ENCODE measurements at regions not wholly inside any gene's neighbourhood (a gene's known extent, or its start where the extent isn't known, plus 50 kb on each side); places are given as distances from the start of the nearest gene placed in this dataset.
"Not testable (repeated sequence)": the region's sequence is repeated elsewhere in the genome, so short reads cannot be mapped to it uniquely, and the experiment has no call there.

DNA sequence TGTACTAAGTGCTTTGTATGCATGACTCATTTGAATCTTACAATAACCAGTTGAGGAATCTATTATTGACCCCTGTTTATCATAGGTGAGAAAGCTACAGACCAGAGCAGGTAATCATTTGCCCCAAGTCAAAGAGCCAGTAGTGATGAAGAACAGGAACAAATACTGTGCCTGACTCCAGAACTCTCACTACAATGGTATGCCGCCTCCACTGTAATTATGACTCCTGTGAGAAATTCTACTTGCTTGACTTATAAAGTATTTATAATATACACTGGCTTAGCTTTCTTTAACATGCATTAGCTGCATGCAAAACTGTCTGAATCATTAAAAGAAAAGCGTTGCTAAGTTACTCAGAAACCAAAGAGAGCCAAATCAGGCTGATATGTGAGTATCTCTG is 92.6 kb downstream of the ZNF281 start:
- DNase-seq, result no peak

- DNase-seq, result no peak
These were observed 93.6 kb downstream of the ZNF281 start for GRCh38 chr1:200316148-200316803.

- DNase-seq, result no peak
These were observed 95.6 kb downstream of the ZNF281 start for GRCh38 chr1:200314085-200314750.

DNA sequence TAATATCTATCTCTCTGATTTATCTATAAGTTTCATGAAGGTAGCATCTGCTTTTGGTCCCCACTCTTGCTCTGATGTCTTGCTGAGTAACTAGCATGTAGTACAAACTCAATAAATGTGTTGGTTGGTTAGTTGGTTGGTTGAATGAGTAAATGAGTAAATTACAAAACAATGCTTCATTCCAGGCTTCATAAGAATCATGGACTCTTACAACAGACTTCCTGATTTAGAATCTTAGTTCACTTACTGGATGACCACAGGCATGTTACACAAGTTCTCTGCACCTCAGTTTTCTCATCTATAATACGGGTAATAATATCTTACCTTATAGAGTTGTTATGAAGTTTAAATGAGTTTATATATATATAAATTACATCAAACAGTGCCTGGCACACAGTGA is 98.6 kb downstream of the ZNF281 start:
- no peak for DNase-seq

GRCh38 chr1:200310824-200311223 is 99.0 kb downstream of the ZNF281 start:
- no peak for DNase-seq

GRCh38 chr1:200307755-200308066 is 102.1 kb downstream of the ZNF281 start:
- DNase-seq, result no peak

DNA sequence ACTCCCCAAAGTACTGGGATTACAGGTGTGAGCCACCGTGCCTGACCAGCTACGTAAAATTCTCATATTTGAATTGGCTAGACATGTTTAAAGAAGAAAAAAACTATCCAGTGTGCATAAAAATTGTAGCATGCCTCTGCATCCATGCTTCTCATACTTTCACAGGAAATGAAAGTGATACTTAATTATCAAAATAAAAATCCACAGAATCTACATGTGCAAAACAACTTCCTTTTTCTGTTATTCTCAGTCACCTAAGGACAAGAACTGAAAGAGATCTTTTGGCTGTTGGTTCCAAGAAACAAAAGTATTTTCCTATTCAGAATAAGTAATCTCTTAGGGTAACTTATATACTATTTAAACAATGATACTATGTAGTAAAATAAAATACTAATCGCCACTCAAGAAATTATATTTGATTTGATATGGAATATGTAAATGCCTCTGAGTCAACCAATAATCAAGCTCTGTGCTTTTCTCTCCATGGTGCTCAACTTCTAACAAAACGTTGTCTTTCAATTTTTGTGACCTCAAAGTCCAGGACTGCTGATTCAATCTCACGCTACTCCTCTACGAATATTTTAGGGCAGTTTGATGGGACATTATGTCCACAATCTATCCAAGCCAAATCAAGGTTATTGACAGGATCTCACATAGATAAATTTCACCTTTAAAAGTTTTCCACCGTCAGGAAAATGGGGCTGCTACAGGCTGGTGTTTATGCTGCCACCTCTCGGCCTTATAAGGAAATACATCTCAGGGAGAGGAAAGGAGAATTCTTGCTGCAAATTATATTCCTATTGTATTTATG is 102.7 kb downstream of the ZNF281 start:
- no peak for DNase-seq

DNA sequence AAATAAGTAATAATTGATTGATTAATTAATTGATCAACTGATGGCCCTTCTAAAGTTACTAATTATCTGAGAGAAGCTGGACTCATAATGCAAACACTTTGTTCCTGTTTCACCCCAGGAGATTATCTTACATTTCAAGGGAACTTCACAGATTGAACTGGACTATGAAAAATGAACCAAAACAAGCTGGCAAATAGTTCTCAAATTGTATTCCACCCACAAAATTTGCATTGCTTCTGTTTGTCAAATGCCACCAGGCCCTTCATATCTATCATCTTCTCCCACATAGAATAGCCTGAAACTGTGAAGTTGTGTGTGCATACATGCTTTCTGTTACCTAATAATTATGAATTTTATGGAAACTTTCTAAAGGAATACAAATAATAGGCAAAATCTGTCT is 104.0 kb downstream of the ZNF281 start:
- no peak for DNase-seq

- peak; percentile 40 for DNase-seq
These were observed 105.7 kb downstream of the ZNF281 start for GRCh38 chr1:200304171-200304570.

GRCh38 chr1:200302921-200303290 is 106.9 kb downstream of the ZNF281 start:
- DNase-seq, result no peak

- peak; percentile 4 for DNase-seq
These were observed 107.5 kb downstream of the ZNF281 start for GRCh38 chr1:200302192-200302920.

DNA sequence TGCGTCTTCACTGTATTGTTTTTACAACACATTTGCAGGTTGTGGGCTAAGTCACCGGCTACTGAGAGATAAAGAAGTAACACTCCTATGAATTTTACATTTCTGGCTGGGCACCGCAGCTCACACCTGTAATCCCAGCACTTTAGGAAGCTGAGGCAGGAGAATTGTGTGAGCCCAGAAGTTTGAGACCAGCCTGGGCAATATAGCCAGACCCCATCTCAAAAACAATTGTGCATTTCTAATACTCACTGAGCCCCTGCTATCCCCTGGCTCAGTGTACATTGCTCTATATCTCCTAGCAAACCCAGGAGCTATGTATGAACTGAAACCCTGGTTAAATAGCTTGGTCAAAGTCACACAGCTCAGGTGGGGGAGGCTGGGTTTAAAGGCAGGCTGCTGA is 108.7 kb downstream of the ZNF281 start:
- no peak for DNase-seq

DNA sequence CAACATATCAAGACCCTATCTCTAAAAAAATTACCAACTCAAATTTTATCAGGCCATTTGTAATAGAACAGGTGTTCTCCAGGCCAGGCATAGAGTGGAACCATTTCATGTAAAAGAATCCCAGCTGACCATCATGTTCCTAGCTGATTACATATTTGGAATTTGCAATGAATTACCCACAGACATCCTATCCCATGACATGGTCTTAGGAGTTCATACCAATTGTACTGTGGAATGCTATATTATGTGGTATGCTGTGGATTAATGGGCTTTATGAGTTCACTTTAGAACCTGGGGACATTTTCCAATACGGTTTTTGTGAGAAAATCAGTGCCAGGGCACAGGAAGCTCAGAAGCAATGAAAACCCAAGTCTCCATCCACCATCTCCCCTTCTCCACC is 110.3 kb downstream of the ZNF281 start:
- no peak for DNase-seq

- DNase-seq, result no peak
These were observed 111.6 kb downstream of the ZNF281 start for GRCh38 chr1:200298242-200298641.

GRCh38 chr1:200296091-200296661 is 113.7 kb downstream of the ZNF281 start:
- DNase-seq, result no peak

GRCh38 chr1:200294241-200294640 is 115.6 kb downstream of the ZNF281 start:
- DNase-seq, result no peak

- DNase-seq, result no peak
These were observed 117.1 kb downstream of the ZNF281 start for GRCh38 chr1:200292699-200293098.

GRCh38 chr1:200291106-200291505 is 118.7 kb downstream of the ZNF281 start:
- DNase-seq, result no peak

- DNase-seq, result no peak
These were observed 119.7 kb downstream of the ZNF281 start for GRCh38 chr1:200290010-200290685.

DNA sequence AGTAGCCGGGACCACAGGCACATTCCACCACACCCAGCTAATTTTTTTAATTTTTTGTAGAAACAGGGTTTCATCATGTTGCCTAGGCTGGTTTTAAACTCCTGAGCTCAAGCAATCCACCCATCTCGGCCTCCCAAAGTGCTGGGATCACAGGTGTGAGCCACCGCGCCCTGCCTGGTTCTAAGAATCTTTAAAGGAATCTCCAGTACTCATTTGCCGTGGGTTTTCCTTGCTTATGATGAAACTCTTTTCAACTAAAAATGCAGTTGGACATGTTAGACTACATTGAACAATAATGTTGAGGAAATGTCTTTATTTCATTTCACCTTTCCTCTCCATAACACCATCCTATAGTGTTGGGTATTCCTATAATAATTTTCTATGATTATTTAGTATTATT is 121.6 kb downstream of the ZNF281 start:
- DNase-seq, result no peak

DNA sequence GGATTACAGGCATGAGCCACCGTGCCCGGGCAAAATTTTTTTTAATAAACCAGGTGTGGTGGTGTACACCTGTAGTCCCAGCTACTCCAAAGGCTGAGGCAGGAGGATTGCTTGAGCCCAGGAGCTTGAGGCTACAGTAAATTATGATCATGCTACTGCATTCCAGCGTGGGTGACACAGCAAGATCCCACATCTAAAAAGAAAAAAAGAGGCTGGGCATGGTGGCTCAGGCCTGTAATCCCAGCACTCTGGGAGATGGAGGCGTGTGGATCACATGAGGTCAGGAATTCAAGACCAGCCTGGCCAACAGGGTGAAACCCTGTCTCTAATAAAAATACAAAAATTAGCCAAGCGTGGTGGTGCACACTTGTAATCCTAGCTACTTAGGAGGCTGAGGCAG is 125.6 kb downstream of the ZNF281 start:
- DNase-seq, result not testable (repeated sequence)

DNA sequence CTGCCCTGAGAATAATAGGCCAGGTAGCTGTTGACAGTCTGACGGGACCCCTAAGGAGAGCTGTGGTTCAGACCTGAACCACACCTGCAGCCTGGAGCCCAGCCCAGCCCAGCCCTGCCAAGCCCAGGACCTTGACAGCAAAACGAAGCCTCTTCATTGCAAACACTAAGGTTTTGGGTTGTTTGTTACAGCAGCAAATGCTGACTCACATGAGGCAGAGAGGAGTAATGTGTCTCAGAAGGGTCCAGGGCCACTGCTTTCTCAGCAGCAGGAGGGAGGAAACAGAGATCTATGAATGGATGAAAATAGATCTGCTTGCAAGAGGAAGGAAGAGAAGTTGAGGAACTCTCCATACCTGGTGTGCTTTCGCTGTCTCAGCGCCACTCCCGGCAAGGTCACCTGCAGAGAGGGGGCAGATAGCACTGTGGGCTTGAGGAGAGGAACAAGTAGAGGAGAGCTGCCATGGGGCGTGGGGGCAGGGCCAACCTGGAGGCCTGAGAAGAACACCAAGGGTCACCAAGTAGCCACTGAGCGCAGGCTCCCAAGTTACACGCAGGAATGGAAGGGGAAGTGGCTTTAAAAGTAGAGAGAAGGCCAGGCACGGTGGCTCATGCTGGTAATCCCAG is 127.2 kb downstream of the ZNF281 start:
- DNase-seq, result no peak

All from skin of body (tissue), 1 donor.